GM12875 (cell line): ENCODE measurements at regions not wholly inside any gene's neighbourhood (a gene's known extent, or its start where the extent isn't known, plus 50 kb on each side); places are given as distances from the start of the nearest gene placed in this dataset.

Experiments
- H3K4me3 ChIP-seq: one replicate; pipeline ENCODE4 v1.5.1; 2011; ENCODE audit warnings: low read depth, low read length, control low read depth
- CTCF ChIP-seq: IDR thresholded peaks from 2 replicates; pipeline ENCODE4 v1.5.1; 2011; ENCODE audit warnings: low read depth, mild to moderate bottlenecking, control low read depth, inconsistent platforms, low read length, moderate library complexity, borderline replicate concordance; ENCODE audit not compliant: insufficient read depth

DNA sequence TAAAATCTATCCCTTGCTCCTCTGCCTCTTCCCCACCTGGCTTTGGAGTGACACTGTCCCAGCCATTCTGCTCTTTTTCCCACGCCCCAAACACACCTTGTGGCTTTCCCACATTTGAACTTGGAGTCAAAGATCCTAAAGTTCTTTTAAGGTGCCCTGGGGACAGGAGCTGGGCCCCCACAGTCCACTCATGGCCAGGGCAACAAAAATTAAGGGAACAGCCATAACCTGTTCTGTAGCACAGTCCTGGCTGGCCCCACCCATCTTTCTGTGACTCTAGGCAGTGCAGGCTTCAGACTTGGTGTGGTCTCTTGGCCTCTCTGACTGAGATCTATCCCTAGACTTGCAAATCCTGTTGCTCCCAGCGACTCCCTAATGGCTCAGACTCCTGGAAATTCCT lies 143.0 kb upstream of the MAGI3 start:
- TF ChIP-seq CTCF, result no peak
- no peak overlapping the region for H3K4me3 ChIP-seq

- no peak overlapping the region for H3K4me3 ChIP-seq
- no peak for TF ChIP-seq CTCF
Observed at GRCh38 chr1:113247782-113248181, 142.5 kb upstream of the MAGI3 start.

GRCh38 chr1:113248494-113248893 lies 141.8 kb upstream of the MAGI3 start:
- no peak overlapping the region for H3K4me3 ChIP-seq
- no peak for TF ChIP-seq CTCF

- no peak overlapping the region for H3K4me3 ChIP-seq
- TF ChIP-seq CTCF, result no peak
Observed at GRCh38 chr1:113250161-113250560, 140.2 kb upstream of the MAGI3 start.

DNA sequence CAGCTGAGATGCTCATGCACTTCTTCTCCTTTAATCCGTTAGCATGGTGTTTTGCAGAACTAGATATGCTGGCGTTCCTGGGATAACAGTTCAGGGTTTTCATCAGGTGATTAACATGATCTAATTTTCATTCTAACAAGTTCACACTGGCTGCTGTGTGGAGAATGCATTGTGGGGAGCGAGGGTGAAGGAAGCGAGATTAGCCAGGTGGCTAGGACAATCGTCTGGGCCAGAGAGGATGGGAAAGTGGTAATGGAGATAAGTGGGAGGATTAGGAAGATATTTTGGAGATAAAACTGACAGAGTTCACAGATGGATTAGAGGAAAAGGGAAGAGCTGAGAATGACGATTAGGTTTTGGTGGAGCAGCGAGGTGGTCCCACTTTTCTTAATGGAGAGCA lies 138.1 kb upstream of the MAGI3 start:
- TF ChIP-seq CTCF, result no peak
- H3K4me3 ChIP-seq, result no peak overlapping the region

DNA sequence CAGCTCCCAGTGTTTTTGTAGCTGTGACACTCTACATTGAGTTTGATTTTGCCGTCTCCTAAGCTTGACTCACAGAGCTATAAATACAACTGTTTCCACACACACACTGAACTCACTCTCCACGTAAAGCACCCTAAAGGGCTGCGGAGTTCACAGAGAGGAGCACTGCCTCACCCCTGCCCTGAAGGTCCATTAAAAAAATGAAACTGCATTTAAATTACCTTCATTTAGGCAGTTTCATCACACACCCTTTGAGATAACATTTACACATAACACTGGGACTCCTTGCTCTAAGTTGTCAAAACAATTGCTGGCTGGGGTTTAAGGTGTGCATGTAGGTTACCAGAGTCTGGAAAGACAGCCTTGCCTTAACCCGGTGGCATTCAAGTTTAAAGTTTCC lies 137.1 kb upstream of the MAGI3 start:
- no peak for TF ChIP-seq CTCF

DNA sequence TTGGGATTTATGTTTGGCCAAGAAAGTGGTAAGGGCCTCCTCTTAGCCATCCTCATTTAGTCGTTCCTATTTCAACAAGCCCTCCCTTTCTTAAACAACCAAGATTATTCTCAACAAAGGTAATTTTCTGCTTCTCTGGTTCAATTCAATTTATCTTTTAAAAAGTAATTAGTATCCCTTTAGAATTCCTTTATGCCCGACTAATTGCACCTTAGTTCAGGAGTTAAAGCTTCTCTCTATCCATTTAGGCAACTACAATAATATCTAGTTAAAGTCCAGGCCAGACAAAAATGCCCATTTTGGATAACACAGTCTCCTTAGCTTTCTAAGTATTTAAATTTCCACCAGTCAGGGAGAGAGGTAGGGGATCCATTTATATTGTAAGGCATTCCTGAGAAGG lies 136.7 kb upstream of the MAGI3 start:
- H3K4me3 ChIP-seq, result no peak overlapping the region
- TF ChIP-seq CTCF, result no peak

More for the DNA sequence above, 137.1 kb upstream of the MAGI3 start:
- H3K4me3 ChIP-seq, result no peak overlapping the region
